ENCODE measurements at regions not wholly inside any gene's neighbourhood (a gene's known extent, or its start where the extent isn't known, plus 50 kb on each side); places are given as distances from the start of the nearest gene placed in this dataset.
A peak's percentile ranks its signal among the peaks of the same experiment; 100 is the strongest.

DNA sequence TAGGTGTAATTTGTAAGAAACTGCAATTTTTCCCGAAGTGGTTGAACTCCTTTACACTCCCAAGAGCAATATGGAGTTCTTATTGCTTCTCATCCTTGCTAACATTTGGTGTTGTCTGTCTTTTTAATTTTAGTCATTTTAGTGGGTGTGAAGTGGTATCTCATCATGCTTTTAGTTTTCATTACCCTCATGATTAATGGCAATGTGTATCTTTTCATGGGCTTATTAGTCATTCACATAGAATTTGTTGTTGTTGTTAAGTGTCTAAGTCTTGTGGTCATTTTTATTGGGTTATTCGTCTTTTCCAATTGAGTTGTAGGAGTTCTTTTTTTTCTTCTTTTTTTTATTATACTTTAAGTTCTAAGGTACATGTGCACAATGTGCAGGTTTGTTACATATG, 238.3 kb upstream of the SESN3 start:
- ATAC-seq: no peak
- intact Hi-C loops (cut with DNase I): no loop called here
- no peak for DNase-seq (ENCODE audit: low spot score)

DNA sequence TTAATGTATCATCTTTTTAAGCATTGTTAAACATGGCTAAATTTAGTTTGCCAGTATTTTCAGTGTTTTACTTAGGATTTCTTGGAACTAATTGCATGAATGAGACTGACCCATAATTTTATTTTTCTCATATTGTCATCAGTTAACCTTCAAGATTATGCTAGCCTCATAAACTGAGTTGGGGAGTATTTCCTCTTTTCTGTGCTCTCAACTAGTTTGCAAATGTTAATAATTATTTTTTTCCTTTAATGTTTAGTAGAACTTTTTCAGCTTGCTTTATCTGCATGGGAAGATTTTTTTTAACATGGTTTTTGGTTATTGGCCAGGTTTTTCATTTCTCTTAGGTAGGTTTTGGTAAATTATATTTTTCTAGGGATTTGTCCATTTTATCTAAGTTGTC, 235.4 kb upstream of the SESN3 start:
- DNase-seq (ENCODE audit: low spot score): no peak
- intact Hi-C loops (cut with DNase I): no loop called here
- no peak for ATAC-seq

DNA sequence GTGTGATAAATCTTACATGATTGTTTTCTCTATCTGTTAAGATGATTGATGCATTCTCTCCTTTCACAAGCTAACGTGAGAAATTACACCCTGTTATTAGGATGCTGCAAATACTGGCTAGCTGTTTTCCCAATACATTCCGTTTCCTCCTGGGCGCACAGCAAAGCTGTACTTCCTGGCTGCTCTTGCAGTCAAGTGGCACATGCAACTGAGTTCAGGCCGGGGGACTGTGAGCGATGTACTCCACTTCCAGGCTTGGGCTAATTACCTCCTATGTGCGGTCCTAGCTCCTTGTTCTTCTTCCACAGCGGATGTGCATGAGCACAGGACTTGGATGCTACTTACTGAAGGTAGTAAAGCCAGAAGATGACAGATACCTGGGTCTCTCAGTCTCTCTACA, 234.9 kb upstream of the SESN3 start:
- intact Hi-C loops (cut with DNase I): no loop called here
- DNase-seq (ENCODE audit: low spot score): no peak

DNA sequence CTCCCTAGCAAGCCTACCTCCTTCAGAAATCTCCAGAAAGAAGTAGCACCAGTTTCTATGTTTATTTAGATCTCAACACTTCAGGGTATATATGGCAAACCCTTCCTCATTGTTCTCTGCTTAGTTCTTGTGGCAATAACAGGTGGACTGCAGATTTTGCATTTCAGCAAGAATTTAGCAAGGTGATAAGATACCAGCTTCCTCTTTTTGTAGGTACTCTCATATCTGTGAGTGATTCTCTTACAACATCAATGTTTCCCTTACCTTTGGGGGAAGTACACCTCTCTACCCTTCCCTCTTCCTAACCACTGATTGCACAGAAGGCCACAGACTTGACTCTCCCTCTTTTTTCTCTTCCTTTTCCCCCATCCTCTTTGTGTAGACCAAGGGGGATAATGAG, 230.9 kb upstream of the SESN3 start:
- DNase-seq (ENCODE audit: low spot score): no peak
- no peak for ATAC-seq
- intact Hi-C loops (cut with DNase I): no loop called here

More for the DNA sequence above, 234.9 kb upstream of the SESN3 start:
- ATAC-seq: no peak

DNA sequence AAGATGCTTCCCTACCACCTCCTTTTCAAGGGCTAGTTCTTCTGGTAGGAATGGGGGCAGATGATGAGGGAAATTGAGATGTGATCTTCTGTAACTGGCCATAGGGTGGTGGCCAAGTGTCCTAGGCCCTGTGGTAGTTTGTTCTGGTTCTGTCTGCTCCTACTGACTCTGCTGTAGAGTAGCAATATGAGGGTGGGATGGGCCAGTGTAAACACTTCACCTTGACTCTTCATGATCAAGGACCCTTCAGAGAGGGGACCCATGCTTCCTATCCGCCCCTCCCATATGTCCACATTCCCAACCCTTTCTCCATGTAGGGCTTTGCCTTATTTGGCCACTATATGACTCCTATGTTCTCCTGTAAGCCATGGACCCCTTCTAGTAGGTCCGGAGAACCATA, 230.3 kb upstream of the SESN3 start:
- ATAC-seq (no peak), DNase-seq (ENCODE audit: low spot score) (no peak)
- intact Hi-C loops (cut with DNase I): no loop called here

DNA sequence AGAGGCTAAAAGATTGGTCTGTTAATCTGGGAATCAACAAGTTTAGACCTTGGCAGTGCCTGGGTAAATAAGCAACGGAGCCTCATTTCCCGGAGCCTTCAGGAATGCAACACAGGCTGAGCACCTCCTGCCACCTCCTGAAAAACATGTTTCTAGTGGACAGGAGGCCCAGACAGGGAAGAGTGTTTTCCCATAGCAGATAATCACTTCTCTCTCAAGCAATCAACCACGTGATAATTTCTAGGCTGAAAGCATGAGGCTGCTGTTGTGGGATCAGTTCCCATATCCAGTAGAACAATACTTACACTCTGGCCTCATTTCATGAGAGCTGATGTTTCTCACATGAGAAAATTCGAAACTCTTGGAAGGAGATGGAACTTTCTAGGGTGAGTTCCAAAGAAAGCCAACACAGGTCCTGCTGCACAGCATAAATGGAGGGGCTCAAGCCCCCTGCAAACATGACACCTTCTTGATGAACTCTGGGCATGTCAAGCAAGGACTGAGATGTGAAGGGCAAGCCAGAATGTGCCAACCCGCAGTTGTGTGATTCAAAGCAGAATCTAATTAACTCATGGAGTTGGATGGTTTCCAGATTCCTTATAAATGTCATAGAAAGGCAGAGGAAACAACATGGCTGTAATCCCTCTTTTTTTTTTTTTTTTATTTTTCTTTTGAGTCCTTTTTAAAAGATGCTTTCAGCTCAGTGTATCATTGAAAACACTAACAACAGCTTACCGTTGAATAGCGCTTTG, 228.5 kb upstream of the SESN3 start:
- intact Hi-C loops (cut with DNase I): loop anchor here (10.0 kb wide), 1 partner anchor 245 kb away; no protein-coding TSS in a partner anchor
- DNase-seq (ENCODE audit: low spot score): no peak
- ATAC-seq: peak; percentile 94

DNA sequence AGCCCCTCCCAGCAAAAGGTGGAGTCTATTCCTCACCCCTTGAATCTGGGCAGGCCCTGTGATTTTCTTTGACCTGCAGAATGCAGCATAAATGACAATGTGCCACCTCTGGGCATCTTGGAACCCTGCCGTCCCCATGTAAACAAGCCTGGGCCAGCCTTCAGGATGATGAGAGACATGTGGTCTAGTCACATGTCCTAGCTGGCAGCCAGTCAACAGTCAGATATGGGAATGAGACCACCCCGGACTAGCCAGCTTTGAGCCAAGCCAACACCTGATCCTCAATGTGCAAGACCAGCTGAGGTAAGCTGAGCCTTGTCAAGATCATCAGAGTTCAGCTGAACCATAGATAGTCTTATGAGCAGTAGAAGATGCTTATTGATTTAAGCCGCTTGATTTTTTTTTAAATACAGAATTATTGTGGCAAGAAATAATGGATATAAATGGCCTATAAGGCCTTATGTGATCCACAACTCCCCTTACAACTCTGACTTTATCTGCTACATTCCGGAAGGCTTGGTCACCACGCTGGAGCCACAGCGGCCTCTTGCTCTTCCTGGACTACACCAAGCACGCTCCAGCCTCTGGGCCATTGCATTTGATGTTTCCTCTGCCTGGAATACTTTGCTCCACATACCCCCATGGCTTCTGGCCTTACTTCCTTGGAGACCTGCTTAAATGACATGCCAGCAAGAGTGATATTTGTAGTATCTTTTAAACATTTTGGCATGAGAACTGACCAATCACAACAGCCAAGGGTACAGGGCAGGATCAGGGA, 225.9 kb upstream of the SESN3 start:
- no peak for DNase-seq (ENCODE audit: low spot score)
- no peak for ATAC-seq
- intact Hi-C loops (cut with DNase I): loop anchor here (10.0 kb wide), 1 partner anchor 248 kb away; no protein-coding TSS in a partner anchor

DNA sequence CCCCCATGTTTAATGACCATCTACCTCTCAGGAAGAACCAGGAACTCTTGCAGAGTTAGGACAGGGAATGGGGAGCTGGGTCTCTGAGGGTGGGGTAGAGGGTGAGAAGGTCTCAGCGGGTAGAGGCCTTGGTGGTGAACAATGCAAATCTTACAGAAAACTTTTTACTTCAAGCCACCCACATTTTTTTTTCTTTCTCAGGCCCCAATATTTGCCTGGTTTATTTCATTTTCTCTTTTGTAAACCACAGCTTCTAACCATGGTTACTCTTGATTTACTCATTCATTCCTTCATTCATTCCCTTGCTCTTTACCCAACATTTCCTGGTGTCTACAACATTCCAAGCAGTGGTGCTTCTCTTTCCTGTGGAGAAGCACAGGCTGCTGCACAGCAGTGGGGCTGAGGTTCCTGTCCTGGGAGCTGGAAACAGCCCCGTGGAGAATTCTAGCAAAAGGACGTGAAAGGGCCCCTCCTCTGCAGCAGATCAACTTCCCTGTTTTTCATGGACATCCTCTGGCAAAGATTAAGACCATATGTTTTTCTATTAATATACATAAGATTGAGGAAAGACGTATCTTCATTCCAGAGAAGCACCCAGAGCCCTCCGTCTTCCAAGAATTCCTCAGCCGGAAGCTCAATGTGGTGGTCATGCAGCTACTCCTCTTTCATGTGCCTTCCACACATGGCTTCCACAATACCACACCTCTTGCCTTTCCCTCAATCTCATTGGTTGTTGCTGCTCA, 224.4 kb upstream of the SESN3 start:
- ATAC-seq: no peak
- no peak for DNase-seq (ENCODE audit: low spot score)
- intact Hi-C loops (cut with DNase I): loop anchor here (10.0 kb wide), 1 partner anchor 249 kb away; no protein-coding TSS in a partner anchor

DNA sequence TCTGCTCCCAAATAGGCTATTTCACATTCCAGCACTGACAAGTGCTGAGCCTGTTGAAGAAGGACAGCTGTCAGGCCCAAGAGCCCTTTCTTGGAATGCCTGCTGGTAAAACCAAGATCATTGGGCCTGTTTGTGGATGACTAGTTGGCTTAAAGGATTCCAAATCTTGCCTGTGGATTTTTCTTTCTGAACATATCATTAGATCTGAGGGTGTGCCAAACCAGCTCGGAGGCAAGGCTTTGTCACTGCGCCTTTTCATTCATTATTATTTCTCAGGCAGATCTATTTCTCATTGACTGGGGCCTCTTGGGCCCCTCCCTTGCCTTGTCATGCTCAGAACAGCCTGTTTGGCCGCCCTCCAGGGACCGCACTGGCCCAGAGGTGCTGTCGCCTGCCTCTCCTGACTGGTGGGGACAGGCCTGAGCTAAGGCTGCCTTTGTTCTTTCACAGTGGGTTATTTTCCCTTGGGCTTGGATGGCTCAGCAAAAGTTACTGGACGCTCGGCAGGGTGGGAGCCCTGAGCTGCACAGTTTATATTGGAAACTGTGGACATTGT, 222.7 kb upstream of the SESN3 start:
- intact Hi-C loops (cut with DNase I): loop anchor here (10.0 kb wide), 1 partner anchor 251 kb away; no protein-coding TSS in a partner anchor
- ATAC-seq (peak; percentile 53), DNase-seq (ENCODE audit: low spot score) (peak; percentile 75)

DNA sequence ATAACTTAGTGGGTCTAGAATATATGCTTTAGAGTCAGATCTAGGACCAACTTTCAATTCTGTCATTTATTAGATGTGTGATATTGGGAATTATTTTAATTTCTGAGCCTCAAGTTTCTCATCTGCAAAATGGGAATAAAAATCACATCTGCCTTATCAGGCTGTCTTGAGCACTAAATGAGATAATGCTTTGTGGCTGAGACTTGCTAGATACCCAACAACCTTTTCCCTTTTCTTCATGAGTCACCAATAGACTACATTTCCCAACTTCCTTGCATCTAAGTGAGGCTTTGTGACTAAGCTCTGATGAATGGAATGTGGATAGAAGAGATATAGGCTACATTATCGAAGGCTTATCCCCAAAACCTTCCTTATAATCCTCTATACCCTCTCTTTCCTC, 220.7 kb upstream of the SESN3 start:
- intact Hi-C loops (cut with DNase I): loop anchor here (10.0 kb wide), 1 partner anchor 253 kb away; no protein-coding TSS in a partner anchor
- no peak for DNase-seq (ENCODE audit: low spot score)
- no peak for ATAC-seq

DNA sequence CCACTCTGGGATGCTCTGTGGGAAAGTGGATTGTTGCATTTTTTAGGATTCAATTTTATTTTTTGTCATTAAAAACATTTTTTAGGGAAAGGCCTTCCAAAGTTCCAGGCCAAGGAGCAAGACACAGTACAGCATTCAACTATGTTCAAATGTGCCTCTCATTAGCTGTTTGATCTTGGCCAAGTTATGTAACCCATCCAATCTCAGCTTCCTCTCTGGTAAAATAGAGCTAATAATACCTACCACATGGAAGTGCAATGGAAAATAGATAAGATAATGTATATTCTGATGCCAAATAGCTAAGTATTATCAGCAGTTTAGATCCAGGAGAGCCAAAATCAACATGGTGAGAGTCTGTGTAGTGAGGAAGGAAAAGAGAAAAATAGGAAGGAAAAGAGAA, 220.3 kb upstream of the SESN3 start:
- DNase-seq (ENCODE audit: low spot score): no peak
- ATAC-seq: peak; percentile 83
- intact Hi-C loops (cut with DNase I): loop anchor here (10.0 kb wide), 1 partner anchor 254 kb away; no protein-coding TSS in a partner anchor

DNA sequence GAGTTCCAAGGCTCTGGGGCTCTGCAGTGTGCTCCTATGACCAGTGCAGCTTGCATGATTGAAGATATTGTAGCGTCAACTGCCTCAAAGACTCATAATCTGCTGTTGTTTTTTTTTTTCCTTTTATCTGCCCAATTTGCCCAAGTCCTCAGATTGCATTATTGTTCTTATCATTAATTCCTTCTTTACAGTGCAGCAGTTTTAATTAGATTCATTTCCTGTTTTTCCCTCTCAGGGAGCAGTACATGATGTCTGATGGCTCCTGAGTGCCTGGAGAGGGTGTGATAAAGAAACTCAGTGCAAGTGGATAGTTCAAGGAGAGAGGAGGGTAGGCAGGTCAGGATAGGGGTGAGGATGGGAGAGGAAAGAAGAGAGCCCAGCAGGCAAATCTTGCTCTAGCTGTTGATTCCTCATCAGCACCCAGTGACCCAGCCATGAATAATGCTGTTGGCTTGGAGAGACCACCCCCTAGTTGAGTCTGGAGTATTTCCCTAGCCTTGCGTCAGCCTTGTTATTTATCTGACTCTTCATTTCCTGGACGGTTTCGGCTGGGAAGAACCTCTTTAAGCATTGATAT, 219.6 kb upstream of the SESN3 start:
- no peak for DNase-seq (ENCODE audit: low spot score)
- peak; percentile 62 for ATAC-seq
- intact Hi-C loops (cut with DNase I): loop anchor here (10.0 kb wide), 1 partner anchor 254 kb away; no protein-coding TSS in a partner anchor

DNA sequence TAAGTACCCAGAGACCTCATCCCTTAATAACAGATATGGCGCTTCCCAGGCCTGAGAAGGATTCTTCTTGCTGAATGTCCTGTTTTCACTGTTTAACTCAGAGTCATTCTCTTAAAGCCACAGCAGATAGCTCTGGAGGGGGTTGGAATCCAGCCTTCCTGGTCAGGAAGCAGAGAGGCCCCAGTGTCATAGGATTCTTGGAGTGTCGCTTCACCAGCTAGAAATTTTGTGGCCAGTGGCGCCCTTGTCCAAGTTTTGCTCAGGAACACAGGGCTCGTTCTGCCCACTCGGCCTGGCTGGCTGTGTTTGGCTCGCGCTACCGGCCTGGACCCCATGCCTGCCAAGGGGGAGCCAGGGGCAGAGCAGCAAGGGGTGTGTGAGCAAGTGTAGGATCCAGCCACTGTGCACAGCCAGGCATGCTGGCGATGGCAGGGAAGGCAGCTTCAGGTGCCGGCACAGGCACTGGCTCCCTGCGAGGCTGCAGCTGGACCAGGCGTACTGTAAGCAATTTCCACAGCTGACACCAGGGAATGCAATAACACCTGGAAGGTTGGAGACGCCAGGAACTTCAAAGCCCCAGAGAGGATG, 214.8 kb upstream of the SESN3 start:
- DNase-seq (ENCODE audit: low spot score) (no peak), ATAC-seq (peak; percentile 19)
- intact Hi-C loops (cut with DNase I): no loop called here

DNA sequence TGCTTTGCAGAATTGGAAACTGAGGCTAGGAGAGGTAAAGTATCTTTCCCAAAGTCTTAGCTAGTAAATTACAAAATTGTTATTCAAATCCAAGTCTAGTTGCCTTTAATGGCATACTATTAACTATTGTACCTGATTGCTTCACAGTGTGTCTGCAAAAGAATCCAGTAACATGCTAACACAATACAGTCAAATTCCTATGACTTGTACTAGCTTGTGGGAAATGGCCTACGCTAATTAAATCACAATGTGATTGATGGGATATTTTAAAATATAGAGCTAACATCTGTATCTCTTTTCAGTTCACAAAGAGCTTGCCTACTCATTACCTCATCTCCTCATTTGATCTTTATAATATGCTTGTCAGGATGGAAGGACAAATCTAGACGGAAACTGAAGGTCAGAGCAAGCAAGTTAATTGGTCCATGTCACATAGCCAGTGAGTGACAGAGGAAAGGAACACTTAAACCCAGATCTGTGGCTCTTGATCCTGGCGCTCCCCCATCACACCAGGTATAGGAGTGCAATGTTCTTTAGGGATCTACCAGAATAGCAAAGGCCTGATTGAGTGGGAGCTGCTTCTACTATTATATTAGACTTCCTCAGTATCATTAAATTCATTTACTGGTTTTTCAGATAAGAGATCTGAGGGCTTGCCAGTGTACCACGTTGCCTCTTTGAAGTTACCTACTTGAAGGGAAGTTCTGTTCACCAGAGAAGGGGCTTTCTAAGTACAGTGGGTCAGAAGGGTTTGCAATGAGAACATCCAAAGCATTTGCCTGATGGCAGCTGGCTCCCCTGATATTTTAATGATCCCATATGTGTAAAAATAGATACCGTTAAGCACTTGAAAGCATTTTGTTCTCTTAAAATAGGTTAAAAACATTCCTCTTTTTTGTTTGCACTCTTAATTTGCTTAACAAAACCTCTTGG, 213.6 kb upstream of the SESN3 start:
- ATAC-seq (no peak), DNase-seq (ENCODE audit: low spot score) (no peak)
- intact Hi-C loops (cut with DNase I): no loop called here

DNA sequence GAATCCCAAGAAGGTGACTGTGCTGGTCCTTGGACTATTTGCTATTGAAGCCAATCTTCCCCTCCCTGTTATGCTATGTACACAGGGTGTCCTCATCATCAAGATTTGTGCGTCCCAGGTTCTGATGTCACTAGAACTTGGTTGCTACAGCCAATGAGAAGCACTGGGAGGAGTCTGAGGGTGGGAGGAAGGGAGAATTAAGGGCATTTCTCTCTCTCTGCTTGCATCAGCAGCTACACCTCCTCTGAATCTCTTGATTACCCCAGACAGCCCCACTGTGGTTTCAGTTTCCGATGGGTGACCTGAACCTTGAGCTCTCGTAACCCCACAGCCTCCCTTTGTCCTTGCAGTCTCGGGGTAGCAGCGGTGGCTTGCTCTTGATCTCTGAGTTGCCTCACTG, 212.4 kb upstream of the SESN3 start:
- DNase-seq (ENCODE audit: low spot score) (no peak), ATAC-seq (no peak)
- intact Hi-C loops (cut with DNase I): no loop called here

DNA sequence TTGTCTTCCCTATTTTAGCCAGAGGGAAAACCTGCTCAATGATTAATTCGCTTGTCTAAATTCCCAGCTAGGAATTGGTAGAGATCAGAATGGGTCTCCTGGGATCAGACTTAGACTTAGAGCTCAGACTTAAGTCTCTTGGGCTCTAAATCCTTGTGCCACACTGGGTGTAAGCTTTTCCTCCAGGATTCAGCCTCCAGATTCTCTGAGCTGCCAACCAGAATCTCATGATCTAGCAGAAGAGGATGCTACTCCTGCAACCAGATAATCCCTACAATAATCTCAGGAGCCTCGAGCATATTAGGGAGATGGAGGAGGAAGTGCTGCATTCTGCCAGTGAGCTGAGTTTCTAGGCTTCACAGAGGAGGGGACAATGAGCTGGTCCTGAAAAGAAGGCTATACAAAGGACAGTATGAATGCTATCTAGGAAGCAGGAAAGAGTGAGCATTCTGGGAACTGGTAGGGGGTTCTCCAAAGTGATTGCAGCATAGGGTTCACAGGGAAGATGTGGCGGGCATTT, 211.6 kb upstream of the SESN3 start:
- no peak for DNase-seq (ENCODE audit: low spot score)
- no peak for ATAC-seq
- intact Hi-C loops (cut with DNase I): no loop called here

DNA sequence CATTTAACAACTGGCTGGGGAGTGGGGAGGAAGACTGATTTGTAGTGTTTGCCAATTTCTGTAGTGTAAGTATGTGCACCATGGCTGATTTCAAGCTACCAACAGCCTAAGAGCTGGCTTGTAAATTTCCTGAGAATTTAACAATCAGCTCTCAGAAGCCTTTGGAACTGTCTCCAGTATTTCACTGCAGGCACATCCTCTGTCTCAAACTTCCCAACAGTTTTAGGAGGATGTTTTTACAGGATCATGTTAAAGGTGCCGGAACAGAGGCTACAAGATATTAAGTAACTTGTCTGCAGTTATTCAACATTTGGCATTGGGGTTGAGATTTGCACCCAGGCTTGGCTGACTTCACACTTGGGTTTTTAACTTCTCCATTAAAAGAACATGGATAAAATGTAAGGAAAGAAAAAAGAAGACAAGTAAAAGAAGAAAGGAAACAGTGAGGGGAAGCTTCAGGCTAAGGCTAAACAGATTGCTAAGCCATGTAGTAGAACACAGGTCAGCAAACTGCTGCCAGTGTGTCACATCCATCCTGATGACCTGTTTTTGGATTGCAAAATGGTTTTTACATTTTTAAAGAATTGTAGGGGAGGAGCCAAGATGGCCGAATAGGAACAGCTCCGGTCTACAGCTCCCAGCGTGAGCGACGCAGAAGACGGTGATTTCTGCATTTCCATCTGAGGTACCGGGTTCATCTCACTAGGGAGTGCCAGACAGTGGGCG, 204.8 kb upstream of the SESN3 start:
- peak; percentile 67 for ATAC-seq
- intact Hi-C loops (cut with DNase I): no loop called here

More for the DNA sequence above, 204.8 kb upstream of the SESN3 start:
- DNase-seq (ENCODE audit: low spot score): no peak
